ENCODE measurements at regions not wholly inside any gene's neighbourhood (a gene's known extent, or its start where the extent isn't known, plus 50 kb on each side); places are given as distances from the start of the nearest gene placed in this dataset.
A peak's percentile ranks its signal among the peaks of the same experiment; 100 is the strongest.

DNA sequence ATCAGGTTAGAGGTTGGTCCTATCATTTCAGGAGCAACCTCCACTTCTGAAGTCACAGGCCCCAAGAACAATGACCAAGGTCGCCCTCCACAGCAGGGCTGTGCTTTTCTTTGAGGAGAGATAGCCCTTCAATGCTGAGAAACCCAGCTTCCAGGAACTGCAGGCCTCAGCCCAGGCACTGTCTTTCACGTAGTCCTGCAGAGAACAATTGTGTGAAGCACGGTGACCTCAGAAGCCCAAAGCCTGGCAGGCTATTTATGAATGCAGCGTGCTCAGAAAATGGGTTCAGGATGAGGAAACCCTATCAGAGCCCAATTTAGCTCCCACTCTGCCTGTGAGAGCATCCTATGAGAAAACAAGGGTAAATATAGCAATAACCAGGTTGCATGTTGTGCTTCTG is 388.3 kb downstream of the PLK2 start:
- no peak for DNase-seq (ENCODE audit: low read depth)

- no peak for DNase-seq (ENCODE audit: low read depth)
These were observed 390.0 kb downstream of the PLK2 start for GRCh38 chr5:58069846-58070245.

GRCh38 chr5:58069016-58069705 is 390.7 kb downstream of the PLK2 start:
- DNase-seq (ENCODE audit: low read depth) = no peak

GRCh38 chr5:58066557-58066956 is 393.3 kb downstream of the PLK2 start:
- no peak for DNase-seq (ENCODE audit: low read depth)

DNA sequence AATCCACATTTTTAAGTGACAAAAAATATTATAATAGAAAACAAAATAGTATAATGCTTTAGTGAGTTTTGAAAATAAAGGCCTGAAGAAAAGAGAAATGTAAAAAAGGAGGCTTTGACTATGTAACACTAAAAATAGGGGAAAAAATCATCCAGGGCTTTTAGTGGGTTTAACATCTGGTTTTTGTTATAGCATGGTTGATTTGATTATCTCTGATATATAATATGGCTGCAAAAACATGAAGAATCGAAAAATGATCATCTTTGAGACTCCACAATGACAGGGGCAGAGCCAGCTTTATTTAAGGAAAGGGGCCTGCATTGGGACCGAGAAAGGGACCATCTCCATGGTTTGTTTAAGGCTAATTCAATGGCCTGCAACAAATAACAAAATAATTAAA is 393.8 kb downstream of the PLK2 start:
- no peak for DNase-seq (ENCODE audit: low read depth)

DNA sequence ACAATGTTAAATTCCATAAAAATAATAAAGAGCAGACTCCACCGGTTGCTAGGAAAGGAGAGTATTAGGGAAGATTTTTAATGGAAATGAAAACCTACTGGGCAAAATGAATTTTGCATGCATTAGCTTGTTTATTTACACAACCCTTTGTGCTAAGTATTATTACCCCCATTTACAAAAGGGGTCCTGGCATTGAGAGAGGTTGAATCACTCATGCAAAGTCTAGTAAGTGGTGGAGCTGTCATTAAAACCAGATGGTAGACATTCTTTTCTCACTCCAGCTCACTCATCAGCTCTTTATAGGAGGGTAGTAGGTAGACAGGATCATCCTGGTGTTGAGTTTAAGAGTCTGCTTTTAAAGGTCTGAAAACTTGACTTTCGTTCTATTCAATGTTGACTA is 395.1 kb downstream of the PLK2 start:
- DNase-seq (ENCODE audit: low read depth) = peak; percentile 19

GRCh38 chr5:58060996-58061395 is 398.9 kb downstream of the PLK2 start:
- no peak for DNase-seq (ENCODE audit: low read depth)

DNA sequence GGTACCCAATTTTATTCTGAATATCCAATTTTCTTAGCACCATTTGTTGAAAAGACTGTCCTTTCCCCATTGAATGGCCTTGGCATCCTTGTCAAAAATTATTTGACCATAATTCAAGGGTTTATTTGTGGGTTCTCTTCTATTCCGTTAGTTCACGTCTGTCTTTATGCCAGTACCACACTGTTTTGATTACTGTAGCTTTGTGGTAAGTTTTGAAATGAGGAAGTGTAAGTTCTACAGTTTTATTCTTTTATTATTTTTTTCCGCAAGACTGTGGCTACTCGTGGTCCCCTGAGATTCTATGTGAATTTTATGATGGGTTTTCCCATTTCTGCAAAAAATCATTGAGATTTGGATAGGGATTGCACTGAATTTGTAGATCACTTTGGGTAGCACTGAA is 402.6 kb downstream of the PLK2 start:
- no peak for DNase-seq (ENCODE audit: low read depth)

- no peak for DNase-seq (ENCODE audit: low read depth)
These were observed 403.3 kb downstream of the PLK2 start for GRCh38 chr5:58056546-58056945.

GRCh38 chr5:58054018-58054417 is 405.9 kb downstream of the PLK2 start:
- DNase-seq (ENCODE audit: low read depth) = no peak

DNA sequence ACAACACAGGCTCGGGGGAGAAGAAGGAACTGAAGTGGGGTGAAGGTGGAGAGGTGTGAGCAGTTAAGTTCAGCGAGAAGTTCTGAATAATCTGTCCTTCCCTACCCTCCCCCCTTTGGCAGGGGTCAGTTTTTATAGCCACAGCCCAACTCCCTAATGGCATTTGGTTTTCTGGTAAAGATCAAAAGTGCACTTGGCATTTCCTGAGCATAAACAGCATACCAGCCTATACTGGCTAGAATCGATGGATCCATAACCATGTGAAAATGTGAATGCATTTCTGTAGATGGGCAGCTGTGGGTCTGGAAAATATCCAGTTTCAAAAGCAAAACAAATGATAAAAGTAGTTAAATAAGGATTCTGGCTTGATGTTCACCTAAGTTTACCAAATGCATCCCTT is 410.9 kb downstream of the PLK2 start:
- DNase-seq (ENCODE audit: low read depth) = no peak

- DNase-seq (ENCODE audit: low read depth) = no peak
These were observed 411.5 kb downstream of the PLK2 start for GRCh38 chr5:58048185-58048925.

DNA sequence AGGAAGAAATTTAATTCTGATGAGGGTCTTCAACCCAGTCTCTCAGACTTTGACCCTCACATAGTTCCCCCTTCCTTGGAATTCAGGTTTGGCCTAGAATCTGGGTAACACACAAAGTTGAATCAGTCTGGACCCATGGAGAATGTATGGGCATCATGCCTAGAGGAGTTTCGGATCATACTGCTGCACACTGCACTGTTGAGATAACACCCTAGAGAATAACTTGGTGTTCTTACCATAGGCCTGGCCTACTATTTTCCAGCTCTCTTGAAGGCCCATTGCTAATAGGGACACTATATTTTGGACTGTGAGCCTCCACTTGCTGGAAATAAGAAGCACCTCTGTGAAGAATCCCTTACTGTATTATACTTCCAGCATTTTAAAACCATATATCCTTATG is 413.5 kb downstream of the PLK2 start:
- no peak for DNase-seq (ENCODE audit: low read depth)

DNA sequence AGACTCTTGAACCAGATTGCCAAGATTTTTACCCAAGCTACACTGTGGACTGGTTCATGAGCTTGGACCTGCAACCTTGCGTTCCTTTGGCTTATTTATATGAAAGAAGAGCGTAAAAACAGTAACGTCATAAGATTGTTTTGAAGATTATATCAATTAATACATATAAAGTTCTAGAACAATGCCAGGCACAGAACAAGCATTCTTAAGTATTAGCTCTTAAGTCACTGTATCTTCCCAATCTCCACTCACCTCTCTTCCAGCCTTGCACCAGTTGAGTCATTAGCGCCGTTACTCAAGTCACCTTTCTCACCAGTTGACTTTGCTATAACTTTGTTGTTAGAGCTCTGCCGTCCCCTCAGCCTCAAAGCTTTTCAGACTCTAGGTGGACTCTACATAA is 415.7 kb downstream of the PLK2 start:
- no peak for DNase-seq (ENCODE audit: low read depth)

DNA sequence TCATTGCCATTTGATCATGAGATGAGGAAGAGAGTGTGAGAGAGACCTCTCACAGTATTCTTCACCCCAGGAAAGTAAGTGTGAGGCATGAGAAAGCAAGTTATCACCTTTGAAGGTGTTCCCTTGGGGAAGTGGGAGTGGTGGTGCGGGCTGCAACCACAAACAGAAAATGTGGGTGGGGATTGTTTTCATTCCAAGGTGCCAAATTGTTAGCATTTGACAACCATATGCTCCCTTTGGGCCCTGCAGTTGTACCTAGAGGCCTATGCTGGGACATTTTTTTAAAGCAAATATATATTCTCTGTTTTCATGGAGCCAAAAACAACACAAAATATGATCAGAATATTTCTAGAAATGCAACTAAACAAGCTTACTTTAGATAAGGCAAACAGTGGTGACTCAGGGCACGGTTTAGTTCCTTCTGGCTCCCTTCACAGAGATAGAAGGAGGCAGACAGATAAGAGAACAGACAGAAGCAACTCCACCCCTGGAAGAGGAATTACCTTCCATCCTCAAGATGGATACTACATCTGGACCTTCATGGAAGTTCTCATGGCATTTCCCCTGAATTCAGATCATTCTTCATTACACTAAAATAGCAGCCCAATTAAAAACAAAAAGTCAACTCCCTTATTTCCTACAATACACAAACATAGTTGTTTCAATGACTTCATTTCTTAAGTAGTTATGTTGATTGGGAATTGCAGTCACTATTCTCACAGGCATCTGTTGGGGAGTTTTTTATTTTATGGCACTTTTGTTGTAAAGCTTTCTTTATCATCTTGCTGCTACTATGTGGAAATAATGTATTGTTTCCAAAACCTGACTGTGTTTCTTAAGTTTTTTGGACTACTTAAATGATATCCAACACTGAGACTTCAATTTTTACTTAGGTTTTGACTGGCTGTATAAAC is 416.6 kb downstream of the PLK2 start:
- peak; percentile 22 for DNase-seq (ENCODE audit: low read depth)

DNA sequence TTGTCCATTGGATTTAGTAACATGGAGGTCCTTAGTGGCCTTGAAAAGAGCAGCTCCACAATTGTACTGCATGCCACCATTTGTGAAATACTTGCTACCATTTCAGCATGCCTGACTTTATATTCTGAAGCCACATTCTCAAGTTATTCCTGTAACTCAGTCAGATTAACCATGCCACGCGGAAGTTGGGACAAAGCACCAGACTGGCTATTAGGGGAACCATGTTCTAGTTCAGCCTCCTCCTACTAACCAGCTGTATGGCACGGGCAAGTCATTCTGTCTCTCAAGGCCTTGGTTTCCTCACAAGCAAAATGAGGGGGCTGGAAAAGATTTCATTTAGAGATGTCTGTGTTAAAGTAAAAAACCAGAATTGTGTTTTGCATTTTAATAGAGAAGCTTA is 418.0 kb downstream of the PLK2 start:
- DNase-seq (ENCODE audit: low read depth) = no peak

- no peak for DNase-seq (ENCODE audit: low read depth)
These were observed 419.0 kb downstream of the PLK2 start for GRCh38 chr5:58040846-58041245.

DNA sequence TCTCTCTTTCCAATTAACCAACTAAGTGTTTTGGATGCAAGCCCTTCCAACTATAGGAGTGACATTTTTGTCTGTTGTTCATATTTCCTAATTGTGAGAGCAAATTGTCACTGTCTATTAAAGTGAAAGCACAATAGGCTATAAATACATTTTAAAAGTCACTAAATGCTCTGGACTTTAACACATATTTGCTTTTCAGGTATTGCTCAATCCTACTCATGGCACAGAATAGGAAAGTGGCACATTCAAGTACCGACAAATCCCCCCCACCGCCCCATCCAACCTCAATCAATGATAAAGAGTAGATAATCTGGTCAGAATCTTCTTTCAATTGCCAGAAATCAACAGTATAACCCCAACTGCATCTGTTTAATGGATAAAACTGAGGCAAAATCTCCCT is 419.8 kb downstream of the PLK2 start:
- no peak for DNase-seq (ENCODE audit: low read depth)

GRCh38 chr5:58037899-58038298 is 422.0 kb downstream of the PLK2 start:
- no peak for DNase-seq (ENCODE audit: low read depth)

DNA sequence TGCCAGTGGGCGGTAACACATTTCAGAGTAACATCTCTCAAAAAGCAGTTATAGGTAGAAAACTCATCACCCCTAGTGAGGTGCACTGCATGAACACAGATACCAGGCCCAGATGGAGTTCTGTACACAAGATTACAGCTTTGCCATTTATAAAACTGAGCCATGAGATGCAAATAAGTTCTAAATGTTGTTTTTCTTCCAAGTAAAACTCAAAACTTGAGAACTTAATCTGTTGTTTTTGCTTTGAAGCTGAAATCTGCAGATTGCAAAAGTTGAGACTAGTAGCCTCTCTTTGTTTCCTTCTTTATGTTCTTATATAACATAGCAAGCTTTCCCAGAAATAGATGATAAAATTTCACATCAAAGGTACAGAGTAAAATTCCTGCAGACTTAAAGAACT is 434.1 kb downstream of the PLK2 start:
- DNase-seq (ENCODE audit: low read depth) = no peak

DNA sequence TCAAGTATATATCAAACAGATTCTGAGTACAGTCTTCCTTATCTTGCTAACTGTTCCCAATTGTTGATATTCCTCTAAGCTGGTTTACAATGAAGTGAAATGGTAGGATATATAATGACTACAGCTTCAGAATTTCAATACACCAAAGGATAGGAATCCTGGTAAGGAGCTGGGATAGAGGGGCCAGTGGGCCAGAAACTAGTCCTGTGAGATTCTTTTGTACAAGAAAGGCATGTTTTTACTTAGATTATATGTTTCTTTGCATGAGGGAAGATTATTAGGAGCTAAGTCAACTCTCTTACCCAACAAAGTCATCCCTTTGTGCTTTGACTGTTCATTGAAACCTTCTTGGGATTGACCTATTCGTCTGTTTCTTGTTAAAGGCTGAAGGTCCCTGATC is 435.7 kb downstream of the PLK2 start:
- no peak for DNase-seq (ENCODE audit: low read depth)

DNA sequence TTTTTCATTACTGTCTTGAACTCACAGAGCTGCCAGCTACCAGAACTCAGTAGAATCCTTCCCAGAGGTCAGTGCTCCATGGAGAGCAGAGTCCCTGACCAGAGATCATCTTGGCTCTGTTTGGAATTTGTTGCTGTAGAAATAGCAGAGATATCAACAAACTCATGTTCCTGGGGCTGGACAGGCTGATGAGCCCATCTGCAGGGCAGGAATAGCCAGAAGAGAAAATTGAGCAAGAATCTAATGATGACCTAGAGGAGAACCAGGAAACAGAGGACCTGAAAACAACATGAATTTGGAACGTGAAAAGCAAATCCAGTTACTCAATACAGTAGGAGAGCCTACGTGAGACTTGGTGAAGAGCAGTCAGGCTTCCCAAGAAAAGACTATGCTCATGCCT is 437.8 kb downstream of the PLK2 start:
- no peak for DNase-seq (ENCODE audit: low read depth)

DNA sequence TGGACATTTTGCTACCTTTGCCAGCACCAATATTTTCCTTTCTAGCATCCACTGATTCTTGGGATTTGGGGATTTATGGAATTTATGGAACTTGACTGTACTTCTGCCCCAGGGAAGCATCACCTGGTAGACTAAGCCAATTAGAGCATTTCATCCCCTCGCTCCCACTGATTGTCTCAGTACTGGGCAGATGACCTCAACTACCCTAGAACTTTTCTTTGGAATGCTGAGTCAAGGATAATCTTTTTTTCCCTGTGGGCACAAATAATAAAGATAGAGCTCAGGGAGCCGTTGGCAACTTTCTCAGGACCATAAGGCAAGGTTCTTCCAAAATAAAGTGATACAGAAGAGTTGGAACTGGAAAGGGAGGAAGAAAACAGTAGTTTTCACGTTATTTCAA is 438.4 kb downstream of the PLK2 start:
- DNase-seq (ENCODE audit: low read depth) = no peak
